Body of pancreas (tissue), 4 donors: ENCODE measurements at regions not wholly inside any gene's neighbourhood (a gene's known extent, or its start where the extent isn't known, plus 50 kb on each side); places are given as distances from the start of the nearest gene placed in this dataset.
A peak's percentile ranks its signal among the peaks of the same experiment; 100 is the strongest.
"Not testable (repeated sequence)": the region's sequence is repeated elsewhere in the genome, so short reads cannot be mapped to it uniquely, and the experiment has no call there.

Experiments
- ATAC-seq: fragments of 150-250 bp; one replicate; pipeline ENCODE4 v1.9.1; 2016
- DNase-seq, 4 donors: peaks; one replicate each; pipeline ENCODE4 v3.0.0-alpha.2; 2019
- H3K27ac ChIP-seq, 4 donors: fragments of 200-600 bp; sonication (generic); 1 replicate in 3 of 4; 2 replicates in 1 of 4; pipeline versions ENCODE4 v1.5.1 to v1.6.1; 2016 to 2019; ENCODE audit warnings: mild to moderate bottlenecking in 1 of 4, mixed read lengths in 1 of 4, moderate library complexity in 1 of 4
- H3K27me3 ChIP-seq, 2 donors: fragments of 200-600 bp; sonication (generic); one replicate each; pipeline ENCODE4 v1.6.0; 2016; ENCODE audit warnings: mild to moderate bottlenecking in 1 of 2
- H3K36me3 ChIP-seq, 2 donors: fragments of 200-600 bp; sonication (generic); replicated peaks in 1 of 2; 2 replicates each; pipeline ENCODE4 v1.5.1; 2016; ENCODE audit warnings: low read depth in 2 of 2; ENCODE audit not compliant: insufficient read depth in 1 of 2
- H3K4me1 ChIP-seq: fragments of 200-600 bp; sonication (generic); one replicate; pipeline ENCODE4 v1.6.0; 2016
- H3K4me3 ChIP-seq, 2 donors: fragments of 200-600 bp; sonication (generic); 1 replicate in 1 of 2; 2 replicates in 1 of 2; pipeline ENCODE4 v1.5.1; 2016 to 2019
- H3K9me3 ChIP-seq, 3 donors: fragments of 200-600 bp; sonication (generic); 1 replicate in 2 of 3; 2 replicates in 1 of 3; pipeline ENCODE4 v1.5.1; 2016
- CTCF ChIP-seq, 7 experiments: fragments of 450-650 bp in 4 of 7; fragments of 200-600 bp in 3 of 7; sonication (generic) in 3 of 7; IDR thresholded peaks; one replicate each; pipeline ENCODE4 v1.5.1; 2016 to 2019; ENCODE audit warnings: antibody characterized with exemption in 7 of 7
- POLR2A ChIP-seq, 3 donors: fragments of 450-650 bp; IDR thresholded peaks; one replicate each; pipeline ENCODE4 v1.6.1; 2016; ENCODE audit warnings: antibody characterized with exemption in 3 of 3, mild to moderate bottlenecking in 2 of 3
- WGBS, 2 donors: methylation state at CpG; one replicate each; pipeline ENCODE4 v1.1.5; 2017; 5-methylcytosine and 5-hydroxymethylcytosine counted together
- intact Hi-C: fragments of 100-400 bp; cut with DNase I; formaldehyde crosslinking; loops from one replicate; pipeline ENCODE4 v1.15.1; 2023

GRCh38 chr6:153334121-153334520 is 203.0 kb upstream of the RGS17 start:
- no peaks in the 10 kb centered on the region for H3K36me3 ChIP-seq
- H3K27me3 ChIP-seq, result no peaks in the 10 kb centered on the region
- no peak overlapping the region for H3K4me3 ChIP-seq
- ATAC-seq (no peak), DNase-seq (no peak)
- no peaks in the 10 kb centered on the region for H3K4me1 ChIP-seq
- no peak for TF ChIP-seq POLR2A (IDR thresholded peaks at IDR 0.05)
- no peak for TF ChIP-seq CTCF (IDR thresholded peaks at IDR 0.05)
- intact Hi-C loops, result no loop called here
- no peaks in the 10 kb centered on the region for H3K9me3 ChIP-seq
- H3K27ac ChIP-seq, result no peak overlapping the region

- H3K36me3 ChIP-seq, H3K4me1 ChIP-seq, H3K27me3 ChIP-seq, H3K9me3 ChIP-seq, H3K27ac ChIP-seq, DNase-seq, intact Hi-C loops, ATAC-seq, H3K4me3 ChIP-seq: not testable (repeated sequence)
Measured at GRCh38 chr6:153331221-153331620, 200.1 kb upstream of the RGS17 start.

- DNase-seq (no peak), ATAC-seq (no peak)
- intact Hi-C loops, result no loop called here
- H3K9me3 ChIP-seq, result no peaks in the 10 kb centered on the region
- H3K36me3 ChIP-seq, result no peaks in the 10 kb centered on the region
- WGBS, 2 donors, result 64 to 66% methylated on average over 5 of the region's 5 CpGs
- no peaks in the 10 kb centered on the region for H3K4me1 ChIP-seq
- TF ChIP-seq POLR2A (IDR thresholded peaks at IDR 0.05) (no peak), CTCF (IDR thresholded peaks at IDR 0.05) (no peak)
- no peak overlapping the region for H3K27ac ChIP-seq
- H3K4me3 ChIP-seq, result no peak overlapping the region
- H3K27me3 ChIP-seq, result no peaks in the 10 kb centered on the region
Measured at GRCh38 chr6:153328194-153328593, 197.1 kb upstream of the RGS17 start.

GRCh38 chr6:153325661-153326060 is 194.6 kb upstream of the RGS17 start:
- H3K9me3 ChIP-seq, result no peaks in the 10 kb centered on the region
- H3K4me3 ChIP-seq, result no peak overlapping the region
- no peaks in the 10 kb centered on the region for H3K36me3 ChIP-seq
- TF ChIP-seq CTCF (IDR thresholded peaks at IDR 0.05) (no peak), POLR2A (IDR thresholded peaks at IDR 0.05) (no peak)
- H3K4me1 ChIP-seq, result no peaks in the 10 kb centered on the region
- DNase-seq, result no peak
- H3K27ac ChIP-seq, result no peak overlapping the region
- no peaks in the 10 kb centered on the region for H3K27me3 ChIP-seq
- WGBS, 2 donors, result 38 to 39% methylated on average over 1 of the region's 1 CpG
- no peak for ATAC-seq
- intact Hi-C loops, result no loop called here

DNA sequence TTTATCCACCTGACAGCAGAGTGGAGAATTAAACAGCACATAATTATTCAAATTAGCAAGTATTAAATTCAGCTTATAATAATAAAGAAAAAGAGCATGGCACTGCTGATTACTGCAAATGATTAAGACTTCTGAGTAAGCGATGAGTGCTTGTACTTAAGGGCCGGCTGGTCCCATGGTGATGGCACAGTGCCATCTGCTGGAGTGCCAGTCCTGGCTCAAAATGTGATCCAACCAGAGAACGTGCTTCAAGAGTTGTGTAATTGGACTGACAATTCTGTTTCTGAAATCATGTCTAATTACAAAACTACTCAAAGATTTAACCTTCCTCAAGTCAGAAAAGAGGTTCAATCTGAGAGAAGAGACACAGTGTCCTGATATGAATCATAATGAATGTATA is 181.6 kb upstream of the RGS17 start:
- WGBS, 2 donors, result 1 to 10% methylated on average over 3 of the region's 3 CpGs
- Histone ChIP-seq H3K27ac (no peak overlapping the region), H3K4me3 (no peak overlapping the region), H3K36me3 (no peaks in the 10 kb centered on the region), H3K4me1 (no peaks in the 10 kb centered on the region), H3K27me3 (no peaks in the 10 kb centered on the region), H3K9me3 (no peaks in the 10 kb centered on the region)
- intact Hi-C loops, result no loop called here
- peak in 2 of 7 experiments; percentile 20 to 22 for TF ChIP-seq CTCF (IDR thresholded peaks at IDR 0.05)
- no peak for TF ChIP-seq POLR2A (IDR thresholded peaks at IDR 0.05)
- ATAC-seq (no peak), DNase-seq (peak; percentile 30 to 72 (median 54))
